SU-DHL-6 (cell line): ENCODE measurements at regions not wholly inside any gene's neighbourhood (a gene's known extent, or its start where the extent isn't known, plus 50 kb on each side); places are given as distances from the start of the nearest gene placed in this dataset.

Source experiments
- H2AFZ ChIP-seq: fragments of 200-600 bp; sonication (generic); 2 replicates; pipeline ENCODE4 v1.6.1; 2014; ENCODE audit warnings: low read depth, mild to moderate bottlenecking, moderate library complexity, mixed read lengths, antibody characterized with exemption, low read length; ENCODE audit not compliant: severe bottlenecking
- H3F3A ChIP-seq: fragments of 200-600 bp; shearing (Covaris generic); 2 replicates; pipeline ENCODE4 v1.6.0; 2016; ENCODE audit warnings: antibody characterized with exemption, mild to moderate bottlenecking; ENCODE audit not compliant: insufficient read depth
- H3K27ac ChIP-seq: fragments of 200-600 bp; sonication (generic); 2 replicates; pipeline ENCODE4 v1.5.1; 2016; ENCODE audit warnings: low read depth, mild to moderate bottlenecking, low read length, moderate library complexity, mixed read lengths
- H3K27me3 ChIP-seq: fragments of 200-600 bp; sonication (generic), shearing (Covaris generic); 2 replicates; pipeline ENCODE4 v1.6.0; 2014; ENCODE audit warnings: mild to moderate bottlenecking, low read length
- H3K36me3 ChIP-seq: fragments of 200-600 bp; sonication (generic); 2 replicates; pipeline ENCODE4 v1.6.1; 2014; ENCODE audit warnings: mild to moderate bottlenecking, low read length, mixed read lengths
- H3K4me2 ChIP-seq: fragments of 300-600, 200-600 bp; shearing (Covaris generic), sonication (generic); 2 replicates; pipeline ENCODE4 v1.6.0; 2014; ENCODE audit warnings: low read length, low read depth, mild to moderate bottlenecking; ENCODE audit not compliant: poor library complexity, severe bottlenecking
- H3K4me3 ChIP-seq: fragments of 200-600 bp; sonication (generic); 2 replicates; pipeline ENCODE4 v1.5.1; 2014; ENCODE audit warnings: antibody characterized with exemption, low read length, mild to moderate bottlenecking, mixed read lengths; ENCODE audit not compliant: insufficient read depth, poor library complexity, severe bottlenecking
- H3K79me2 ChIP-seq: fragments of 200-600 bp; sonication (generic); 2 replicates; pipeline ENCODE4 v1.6.1; 2014; ENCODE audit warnings: mild to moderate bottlenecking, low read length, moderate library complexity; ENCODE audit not compliant: insufficient read depth
- H3K9ac ChIP-seq: fragments of 200-600 bp; sonication (generic); 2 replicates; pipeline ENCODE4 v1.7.0; 2014; ENCODE audit warnings: mild to moderate bottlenecking, low read length
- H3K9me2 ChIP-seq: fragments of 200-600 bp; sonication (generic); replicated peaks from 2 replicates; pipeline ENCODE4 v1.6.1; 2014; ENCODE audit warnings: low read length; ENCODE audit not compliant: insufficient read depth
- H3K9me3 ChIP-seq: fragments of 200-600 bp; sonication (generic); 2 replicates; pipeline ENCODE4 v1.6.1; 2014; ENCODE audit warnings: low read length, mixed read lengths; ENCODE audit not compliant: insufficient read depth
- H4K20me1 ChIP-seq: fragments of 200-600 bp; sonication (generic); 2 replicates; pipeline ENCODE4 v1.6.1; 2014; ENCODE audit warnings: low read depth, mild to moderate bottlenecking, antibody characterized with exemption, low read length, moderate library complexity, mixed read lengths
- CTCF ChIP-seq: fragments of 200-600 bp; sonication (generic); IDR thresholded peaks from one replicate; pipeline ENCODE4 v1.5.1; 2017; ENCODE audit warnings: antibody characterized with exemption, mild to moderate bottlenecking, low read length, moderate library complexity; ENCODE audit not compliant: insufficient read depth, poor library complexity, severe bottlenecking
- EZH2phosphoT487 ChIP-seq: fragments of 200-600 bp; sonication (generic), shearing (Covaris generic); conservative IDR thresholded peaks from 2 replicates; pipeline ENCODE4 v1.6.1; 2018; ENCODE audit warnings: mild to moderate bottlenecking, antibody characterized with exemption, low read length, moderate library complexity, mixed read lengths

DNA sequence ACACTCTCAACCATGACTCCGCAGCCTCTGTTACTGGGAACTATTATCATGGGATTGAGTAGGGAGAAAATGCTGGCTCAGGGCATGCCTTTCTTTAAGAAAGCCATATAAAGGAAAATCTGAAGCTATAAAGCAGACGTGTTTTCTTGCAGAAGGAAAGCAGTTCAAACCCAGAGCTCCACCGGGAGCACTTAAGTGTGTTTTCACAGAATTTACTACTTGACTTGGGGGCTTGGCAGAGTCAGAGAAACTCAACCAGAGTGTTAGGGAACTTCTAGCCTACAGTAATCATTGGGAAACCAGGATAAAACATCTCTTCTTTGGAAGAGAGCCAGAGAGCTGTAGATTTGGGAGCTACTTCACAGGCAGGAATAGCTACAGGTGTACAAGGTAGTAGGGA is 283.4 kb upstream of the ADRA1B start:
- TF ChIP-seq EZH2phosphoT487, result no peak
- TF ChIP-seq CTCF, result no peak
- Histone ChIP-seq H3K36me3 (no peaks in the 10 kb centered on the region), H3K9me2 (no peaks in the 10 kb centered on the region), H3K27ac (no peak overlapping the region), H3K79me2 (no peaks in the 10 kb centered on the region), H3K27me3 (no peaks in the 10 kb centered on the region), H3K4me2 (no peak overlapping the region), H4K20me1 (no peaks in the 10 kb centered on the region), H3K9me3 (no peaks in the 10 kb centered on the region), H2AFZ (no peak overlapping the region), H3K4me3 (no peak overlapping the region), H3K9ac (no peak overlapping the region), H3F3A (no peaks in the 10 kb centered on the region)

GRCh38 chr5:159638481-159638880 is 277.8 kb upstream of the ADRA1B start:
- no peak overlapping the region for H3K4me2 ChIP-seq
- H3K36me3 ChIP-seq, result no peaks in the 10 kb centered on the region
- no peak for TF ChIP-seq EZH2phosphoT487
- no peak for TF ChIP-seq CTCF
- H3K27ac ChIP-seq, result no peak overlapping the region
- H4K20me1 ChIP-seq, result no peaks in the 10 kb centered on the region
- H3K9me2 ChIP-seq, result no peaks in the 10 kb centered on the region
- no peaks in the 10 kb centered on the region for H3F3A ChIP-seq
- no peak overlapping the region for H3K9ac ChIP-seq
- no peaks in the 10 kb centered on the region for H3K79me2 ChIP-seq
- no peak overlapping the region for H3K4me3 ChIP-seq
- H2AFZ ChIP-seq, result no peak overlapping the region
- no peaks in the 10 kb centered on the region for H3K9me3 ChIP-seq
- H3K27me3 ChIP-seq, result no peaks in the 10 kb centered on the region

DNA sequence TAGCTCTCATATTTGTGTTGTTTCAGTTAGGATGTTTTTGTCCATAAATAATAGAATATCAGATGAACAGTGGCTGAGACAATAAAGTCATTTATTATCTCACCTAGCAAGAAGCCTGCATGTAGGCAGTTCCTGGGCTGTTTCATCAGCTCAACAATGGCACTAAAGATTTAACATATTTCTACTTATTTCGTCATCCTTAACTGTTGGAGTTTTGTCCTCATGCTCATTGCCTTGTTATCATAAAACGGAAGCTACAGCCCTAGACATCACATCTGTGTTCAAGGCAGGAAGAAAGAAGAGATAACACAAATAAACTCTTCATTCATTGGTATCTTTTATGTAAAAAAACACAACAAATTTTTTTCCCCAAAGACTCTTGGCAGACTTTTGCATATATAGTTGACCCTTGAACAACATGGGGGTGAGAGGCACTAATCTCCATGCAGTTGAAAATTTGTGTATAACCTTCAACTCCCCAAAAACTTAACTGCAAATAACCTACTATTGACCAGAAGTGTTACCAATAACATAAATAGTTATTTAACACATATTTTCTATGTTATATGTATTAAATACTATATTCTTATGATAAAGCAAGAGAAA is 277.2 kb upstream of the ADRA1B start:
- Histone ChIP-seq H3K27me3 (no peaks in the 10 kb centered on the region), H3K27ac (no peak overlapping the region), H3K9me3 (no peaks in the 10 kb centered on the region), H3K4me2 (no peak overlapping the region), H3K79me2 (no peaks in the 10 kb centered on the region), H3K36me3 (no peaks in the 10 kb centered on the region), H3K9ac (no peak overlapping the region), H3K4me3 (no peak overlapping the region), H4K20me1 (no peaks in the 10 kb centered on the region), H3F3A (no peaks in the 10 kb centered on the region), H2AFZ (no peak overlapping the region), H3K9me2 (no peaks in the 10 kb centered on the region)
- TF ChIP-seq EZH2phosphoT487 (no peak), CTCF (no peak)
